ENCODE measurements at regions not wholly inside any gene's neighbourhood (a gene's known extent, or its start where the extent isn't known, plus 50 kb on each side); places are given as distances from the start of the nearest gene placed in this dataset.
A peak's percentile ranks its signal among the peaks of the same experiment; 100 is the strongest.

GRCh38 chr5:143567583-143568504 lies 164.4 kb upstream of the NR3C1 start:
- TF ChIP-seq CTCF (IDR thresholded peaks at IDR 0.05; ENCODE audit: insufficient read depth, low read depth, low read length, missing control alignments): no peak
- no peak for DNase-seq (ENCODE audit: low read depth)
- no peak overlapping the region for H3K4me3 ChIP-seq (ENCODE audit: low read depth, low read length)

GRCh38 chr5:143566139-143566538 lies 162.7 kb upstream of the NR3C1 start:
- no peak for TF ChIP-seq CTCF (IDR thresholded peaks at IDR 0.05; ENCODE audit: insufficient read depth, low read depth, low read length, missing control alignments)
- H3K4me3 ChIP-seq (ENCODE audit: low read depth, low read length): no peak overlapping the region
- DNase-seq (ENCODE audit: low read depth): no peak

- no peak overlapping the region for H3K4me3 ChIP-seq (ENCODE audit: low read depth, low read length)
- no peak for TF ChIP-seq CTCF (IDR thresholded peaks at IDR 0.05; ENCODE audit: insufficient read depth, low read depth, low read length, missing control alignments)
- DNase-seq (ENCODE audit: low read depth): peak; percentile 79
Observed at GRCh38 chr5:143564417-143564816, 160.9 kb upstream of the NR3C1 start.

GRCh38 chr5:143562935-143563334 lies 159.4 kb upstream of the NR3C1 start:
- TF ChIP-seq CTCF (IDR thresholded peaks at IDR 0.05; ENCODE audit: insufficient read depth, low read depth, low read length, missing control alignments): no peak
- DNase-seq (ENCODE audit: low read depth): no peak

GRCh38 chr5:143561219-143561618 lies 157.7 kb upstream of the NR3C1 start:
- TF ChIP-seq CTCF (IDR thresholded peaks at IDR 0.05; ENCODE audit: insufficient read depth, low read depth, low read length, missing control alignments): no peak
- H3K4me3 ChIP-seq (ENCODE audit: low read depth, low read length): no peak overlapping the region
- DNase-seq (ENCODE audit: low read depth): no peak

More at GRCh38 chr5:143562935-143563334, 159.4 kb upstream of the NR3C1 start:
- no peak overlapping the region for H3K4me3 ChIP-seq (ENCODE audit: low read depth, low read length)

- no peak for TF ChIP-seq CTCF (IDR thresholded peaks at IDR 0.05; ENCODE audit: insufficient read depth, low read depth, low read length, missing control alignments)
- DNase-seq (ENCODE audit: low read depth): no peak
- H3K4me3 ChIP-seq (ENCODE audit: low read depth, low read length): no peak overlapping the region
Observed at GRCh38 chr5:143560378-143560777, 156.9 kb upstream of the NR3C1 start.

All from GM12865 (cell line).